ENCODE measurements at regions not wholly inside any gene's neighbourhood (a gene's known extent, or its start where the extent isn't known, plus 50 kb on each side); places are given as distances from the start of the nearest gene placed in this dataset.

DNA sequence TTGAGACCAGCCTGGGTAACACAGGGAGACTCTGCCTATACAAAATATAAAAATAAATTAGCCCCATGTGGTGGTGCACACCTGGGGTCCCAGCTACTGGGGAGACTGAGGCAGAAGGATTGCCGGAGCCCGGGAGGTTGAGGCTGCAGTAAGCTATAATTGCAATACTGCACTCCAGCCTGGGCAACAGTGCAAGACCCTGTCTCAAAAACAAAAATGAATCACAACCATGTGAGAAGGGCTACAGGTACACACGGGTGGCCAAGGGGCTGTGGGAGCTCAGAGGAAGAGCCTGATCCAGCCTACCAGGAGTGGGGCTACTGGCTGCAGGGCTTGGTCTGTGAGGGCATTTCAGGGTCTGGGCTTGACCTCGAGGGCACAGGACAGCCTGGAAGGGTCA lies 55.2 kb upstream of the STXBP1 start:
- no peak for TF ChIP-seq CTCF (IDR thresholded peaks at IDR 0.05; ENCODE audit: low read depth, low read length)
- TF ChIP-seq POLR2A (IDR thresholded peaks at IDR 0.05; ENCODE audit: extremely low read depth, insufficient read length), result no peak
- TF ChIP-seq MYC (IDR thresholded peaks at IDR 0.05; ENCODE audit: low read depth, low read length), result no peak

All from NB4 (cell line).